Prostate gland (tissue), 2 donors: ENCODE measurements at regions not wholly inside any gene's neighbourhood (a gene's known extent, or its start where the extent isn't known, plus 50 kb on each side); places are given as distances from the start of the nearest gene placed in this dataset.

ENCODE experiments used
- DNase-seq: peaks from one replicate; pipeline ENCODE4 v3.0.0-alpha.2; 2019; ENCODE audit warnings: low spot score
- H3K27ac ChIP-seq, 2 donors: fragments of 200-600 bp; sonication (generic); 2 replicates each; pipeline ENCODE4 v1.5.1; 2017 to 2019
- H3K27me3 ChIP-seq: fragments of 200-600 bp; sonication (generic); replicated peaks from 2 replicates; pipeline ENCODE4 v1.5.1; 2019; ENCODE audit not compliant: insufficient read depth
- H3K36me3 ChIP-seq, 2 donors: fragments of 200-600 bp; sonication (generic); 1 replicate in 1 of 2; 2 replicates in 1 of 2; pipeline versions ENCODE4 v1.5.1 to v1.8.1; 2017 to 2019
- H3K4me1 ChIP-seq: fragments of 200-600 bp; sonication (generic); replicated peaks from 2 replicates; pipeline ENCODE4 v1.5.1; 2019
- H3K4me3 ChIP-seq, 2 donors: fragments of 200-600 bp; sonication (generic); 2 replicates each; pipeline ENCODE4 v1.5.1; 2017 to 2019
- H3K9me3 ChIP-seq: fragments of 200-600 bp; sonication (generic); 2 replicates; pipeline ENCODE4 v1.5.1; 2017
- POLR2A ChIP-seq: fragments of 450-650 bp; IDR thresholded peaks from one replicate; pipeline ENCODE4 v1.6.1; 2016; ENCODE audit warnings: antibody characterized with exemption, mild to moderate bottlenecking
- POLR2AphosphoS5 ChIP-seq: sonication (generic); formaldehyde crosslinking; IDR thresholded peaks from one replicate; pipeline ENCODE4 v1.6.1; 2017; ENCODE audit warnings: antibody characterized with exemption
- WGBS: methylation state at CpG from one replicate; pipeline ENCODE4 v1.1.5; 2018; 5-methylcytosine and 5-hydroxymethylcytosine counted together
- intact Hi-C: fragments of 100-400 bp; cut with DNase I; formaldehyde crosslinking; loops from one replicate; pipeline ENCODE4 v1.14.2; 2022
- TF ChIP-seq, protein P1 (sequence below), 4 experiments: fragments of 200-600 bp in 2 of 4; fragments of 450-650 bp in 2 of 4; sonication (generic) in 2 of 4; IDR thresholded peaks; 1 replicate in 3 of 4; 2 replicates in 1 of 4; pipeline ENCODE4 v1.5.1; 2016 to 2019; ENCODE audit warnings: antibody characterized with exemption in 4 of 4, mild to moderate bottlenecking in 2 of 4, moderate library complexity in 2 of 4

DNA sequence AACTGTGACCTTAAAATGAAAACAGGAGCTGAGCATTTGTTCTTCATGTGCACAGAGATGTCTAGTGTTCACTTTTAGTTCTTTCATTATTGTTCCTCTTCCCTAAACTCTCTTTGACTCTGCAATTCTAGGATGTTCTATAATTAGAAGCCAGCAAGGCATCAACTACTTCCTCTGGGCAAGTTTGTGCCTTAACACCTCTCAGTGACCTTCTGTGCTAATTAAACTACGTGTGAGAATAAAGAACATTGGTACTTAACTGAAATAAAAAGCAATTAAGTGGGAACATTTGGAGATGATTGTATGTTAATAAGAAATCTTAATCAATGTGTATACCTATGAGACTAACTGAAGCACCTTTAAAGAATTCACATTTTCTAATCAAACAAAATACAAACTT is 242.8 kb downstream of the RASEF start:
- TF ChIP-seq, protein P1, sequence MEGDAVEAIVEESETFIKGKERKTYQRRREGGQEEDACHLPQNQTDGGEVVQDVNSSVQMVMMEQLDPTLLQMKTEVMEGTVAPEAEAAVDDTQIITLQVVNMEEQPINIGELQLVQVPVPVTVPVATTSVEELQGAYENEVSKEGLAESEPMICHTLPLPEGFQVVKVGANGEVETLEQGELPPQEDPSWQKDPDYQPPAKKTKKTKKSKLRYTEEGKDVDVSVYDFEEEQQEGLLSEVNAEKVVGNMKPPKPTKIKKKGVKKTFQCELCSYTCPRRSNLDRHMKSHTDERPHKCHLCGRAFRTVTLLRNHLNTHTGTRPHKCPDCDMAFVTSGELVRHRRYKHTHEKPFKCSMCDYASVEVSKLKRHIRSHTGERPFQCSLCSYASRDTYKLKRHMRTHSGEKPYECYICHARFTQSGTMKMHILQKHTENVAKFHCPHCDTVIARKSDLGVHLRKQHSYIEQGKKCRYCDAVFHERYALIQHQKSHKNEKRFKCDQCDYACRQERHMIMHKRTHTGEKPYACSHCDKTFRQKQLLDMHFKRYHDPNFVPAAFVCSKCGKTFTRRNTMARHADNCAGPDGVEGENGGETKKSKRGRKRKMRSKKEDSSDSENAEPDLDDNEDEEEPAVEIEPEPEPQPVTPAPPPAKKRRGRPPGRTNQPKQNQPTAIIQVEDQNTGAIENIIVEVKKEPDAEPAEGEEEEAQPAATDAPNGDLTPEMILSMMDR (IDR thresholded peaks at IDR 0.05), result no peak
- TF ChIP-seq POLR2A (no peak), POLR2AphosphoS5 (no peak)
- 34% methylated on average over 1 of the region's 1 CpG for WGBS
- Histone ChIP-seq H3K36me3 (no peaks in the 10 kb centered on the region), H3K4me1 (no peaks in the 10 kb centered on the region), H3K27me3 (no peaks in the 10 kb centered on the region), H3K9me3 (no peaks in the 10 kb centered on the region), H3K27ac (no peak overlapping the region), H3K4me3 (no peak overlapping the region)
- DNase-seq, result no peak
- intact Hi-C loops, result no loop called here

DNA sequence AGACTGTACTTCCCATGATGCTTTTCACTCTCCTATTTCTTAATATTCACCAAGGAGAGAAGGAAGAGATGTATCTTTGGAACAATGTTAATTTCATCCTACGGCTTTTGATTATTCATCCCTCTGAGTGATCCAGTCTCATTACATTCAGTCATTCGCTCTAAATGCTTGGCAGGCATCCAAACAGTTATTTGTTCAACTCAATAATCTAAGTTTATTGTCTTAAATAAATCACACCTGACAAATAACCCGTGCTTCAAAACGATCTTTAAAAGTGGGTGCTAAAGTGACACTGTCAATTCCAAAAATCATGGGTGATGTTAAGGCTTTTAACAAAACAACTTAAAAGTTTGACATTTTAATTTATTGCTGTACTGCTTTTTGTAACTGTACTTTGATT is 233.1 kb downstream of the RASEF start:
- Histone ChIP-seq H3K4me3 (no peak overlapping the region), H3K27ac (no peak overlapping the region), H3K36me3 (no peaks in the 10 kb centered on the region), H3K27me3 (no peaks in the 10 kb centered on the region), H3K9me3 (no peaks in the 10 kb centered on the region), H3K4me1 (no peaks in the 10 kb centered on the region)
- intact Hi-C loops, result no loop called here
- TF ChIP-seq, protein P1 (IDR thresholded peaks at IDR 0.05), result no peak
- TF ChIP-seq POLR2A, result no peak
- no peak for TF ChIP-seq POLR2AphosphoS5
- WGBS, result 33% methylated on average over 4 of the region's 4 CpGs
- DNase-seq, result no peak

DNA sequence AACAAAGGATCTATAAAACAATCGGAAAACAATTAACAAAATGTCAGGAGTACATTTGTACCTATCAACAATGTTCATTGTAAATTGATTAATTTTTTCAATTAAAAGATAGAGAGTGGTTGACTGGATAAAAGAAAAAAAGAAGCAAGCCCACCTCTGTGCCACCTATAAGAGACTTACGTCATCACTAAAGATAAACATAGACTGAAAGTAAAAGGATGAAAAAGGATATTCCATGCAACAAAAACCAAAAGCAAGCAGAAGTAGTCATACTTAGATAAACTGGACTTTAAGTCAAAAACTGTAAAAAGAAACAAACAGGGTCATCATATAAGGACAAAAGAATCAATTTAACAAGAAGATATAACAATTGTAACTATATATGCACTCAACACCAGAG is 197.4 kb downstream of the RASEF start:
- Histone ChIP-seq H3K9me3 (no peaks in the 10 kb centered on the region), H3K27ac (no peak overlapping the region), H3K4me1 (no peaks in the 10 kb centered on the region), H3K27me3 (no peaks in the 10 kb centered on the region), H3K4me3 (no peak overlapping the region), H3K36me3 (no peaks in the 10 kb centered on the region)
- WGBS, result 96% methylated on average over 2 of the region's 2 CpGs
- TF ChIP-seq POLR2AphosphoS5, result no peak
- TF ChIP-seq, protein P1 (IDR thresholded peaks at IDR 0.05), result no peak
- TF ChIP-seq POLR2A, result no peak
- intact Hi-C loops, result no loop called here
- DNase-seq, result no peak

DNA sequence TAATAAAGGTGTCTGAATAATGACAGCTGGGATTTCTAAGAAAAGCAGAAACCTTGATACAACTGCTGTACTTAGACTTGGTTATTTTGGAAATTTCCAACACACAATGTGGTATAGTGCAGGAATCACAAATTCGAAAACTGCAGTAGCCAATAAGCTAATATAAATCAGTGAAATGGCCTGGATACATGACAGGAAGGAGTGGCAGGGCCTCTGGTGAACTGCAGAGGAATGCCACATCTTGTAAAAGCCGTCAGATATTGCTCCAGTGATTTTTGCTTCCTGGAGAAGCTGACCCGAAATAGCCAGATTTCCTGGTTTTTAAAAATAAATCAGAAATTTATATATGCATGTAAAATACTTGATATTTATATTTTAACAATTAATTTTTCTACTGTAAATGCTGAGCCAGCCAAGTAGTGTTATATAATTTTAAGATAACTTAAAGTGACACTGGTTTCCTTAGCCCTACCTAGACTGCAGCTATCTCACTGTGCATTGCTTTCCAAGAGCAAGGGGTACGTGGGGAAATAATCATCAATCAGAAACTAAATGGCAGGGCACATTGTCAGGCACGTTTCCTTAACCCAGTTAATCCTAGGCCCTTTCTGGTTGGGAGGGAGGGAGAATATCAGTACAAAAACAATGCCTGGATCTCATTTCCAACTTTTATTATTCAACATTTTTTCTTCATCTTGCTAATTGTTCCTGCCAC is 182.4 kb downstream of the RASEF start:
- no peak overlapping the region for H3K4me3 ChIP-seq
- intact Hi-C loops, result no loop called here
- no peaks in the 10 kb centered on the region for H3K4me1 ChIP-seq
- no peak overlapping the region for H3K27ac ChIP-seq
- H3K27me3 ChIP-seq, result no peaks in the 10 kb centered on the region
- WGBS, result 44% methylated on average over 5 of the region's 5 CpGs
- no peaks in the 10 kb centered on the region for H3K9me3 ChIP-seq
- no peaks in the 10 kb centered on the region for H3K36me3 ChIP-seq
- no peak for DNase-seq
- TF ChIP-seq POLR2AphosphoS5 (no peak), POLR2A (no peak)
- TF ChIP-seq, protein P1 (IDR thresholded peaks at IDR 0.05), result no peak

DNA sequence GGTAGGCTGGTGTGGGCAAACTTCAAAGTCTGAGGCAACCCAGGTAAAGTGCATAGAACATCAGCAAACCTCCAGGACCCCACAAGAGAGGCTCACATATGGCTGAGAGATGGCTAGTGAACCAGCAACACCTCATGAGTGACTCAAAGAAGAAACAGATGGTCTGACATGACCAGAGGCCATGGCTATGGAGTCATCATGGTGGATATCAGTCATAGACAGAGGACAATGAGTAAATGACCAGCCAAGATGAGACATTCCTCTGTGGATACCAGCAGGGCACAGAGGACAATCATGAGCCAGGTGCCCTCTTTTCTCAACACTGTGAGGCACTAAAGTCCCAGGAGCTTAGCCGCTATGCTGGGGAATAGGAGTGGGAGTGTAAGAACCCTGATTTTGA is 180.8 kb downstream of the RASEF start:
- no peak for DNase-seq
- WGBS, result 95% methylated on average over 1 of the region's 1 CpG
- no peaks in the 10 kb centered on the region for H3K27me3 ChIP-seq
- H3K27ac ChIP-seq, result no peak overlapping the region
- H3K9me3 ChIP-seq, result no peaks in the 10 kb centered on the region
- no peak overlapping the region for H3K4me3 ChIP-seq
- TF ChIP-seq POLR2A, result no peak
- TF ChIP-seq, protein P1 (IDR thresholded peaks at IDR 0.05), result no peak
- TF ChIP-seq POLR2AphosphoS5, result no peak
- no peaks in the 10 kb centered on the region for H3K4me1 ChIP-seq
- intact Hi-C loops, result no loop called here
- no peaks in the 10 kb centered on the region for H3K36me3 ChIP-seq
